ENCODE measurements at regions not wholly inside any gene's neighbourhood (a gene's known extent, or its start where the extent isn't known, plus 50 kb on each side); places are given as distances from the start of the nearest gene placed in this dataset.

GRCh38 chr15:29456255-29456654 is 186.6 kb upstream of the NSMCE3 start (continued):
- TF ChIP-seq, protein P1, sequence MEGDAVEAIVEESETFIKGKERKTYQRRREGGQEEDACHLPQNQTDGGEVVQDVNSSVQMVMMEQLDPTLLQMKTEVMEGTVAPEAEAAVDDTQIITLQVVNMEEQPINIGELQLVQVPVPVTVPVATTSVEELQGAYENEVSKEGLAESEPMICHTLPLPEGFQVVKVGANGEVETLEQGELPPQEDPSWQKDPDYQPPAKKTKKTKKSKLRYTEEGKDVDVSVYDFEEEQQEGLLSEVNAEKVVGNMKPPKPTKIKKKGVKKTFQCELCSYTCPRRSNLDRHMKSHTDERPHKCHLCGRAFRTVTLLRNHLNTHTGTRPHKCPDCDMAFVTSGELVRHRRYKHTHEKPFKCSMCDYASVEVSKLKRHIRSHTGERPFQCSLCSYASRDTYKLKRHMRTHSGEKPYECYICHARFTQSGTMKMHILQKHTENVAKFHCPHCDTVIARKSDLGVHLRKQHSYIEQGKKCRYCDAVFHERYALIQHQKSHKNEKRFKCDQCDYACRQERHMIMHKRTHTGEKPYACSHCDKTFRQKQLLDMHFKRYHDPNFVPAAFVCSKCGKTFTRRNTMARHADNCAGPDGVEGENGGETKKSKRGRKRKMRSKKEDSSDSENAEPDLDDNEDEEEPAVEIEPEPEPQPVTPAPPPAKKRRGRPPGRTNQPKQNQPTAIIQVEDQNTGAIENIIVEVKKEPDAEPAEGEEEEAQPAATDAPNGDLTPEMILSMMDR (IDR thresholded peaks at IDR 0.05; ENCODE audit: low read depth, low read length, missing input control), result no peak
- TF ChIP-seq JUND (IDR thresholded peaks at IDR 0.05), result no peak
- no peak for TF ChIP-seq TAF1 (conservative IDR thresholded peaks at IDR 0.05)
- TF ChIP-seq, protein P2, sequence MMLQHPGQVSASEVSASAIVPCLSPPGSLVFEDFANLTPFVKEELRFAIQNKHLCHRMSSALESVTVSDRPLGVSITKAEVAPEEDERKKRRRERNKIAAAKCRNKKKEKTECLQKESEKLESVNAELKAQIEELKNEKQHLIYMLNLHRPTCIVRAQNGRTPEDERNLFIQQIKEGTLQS (IDR thresholded peaks at IDR 0.05), result no peak

- no peak for TF ChIP-seq YY1 (IDR thresholded peaks at IDR 0.05)
- TF ChIP-seq, protein P3, sequence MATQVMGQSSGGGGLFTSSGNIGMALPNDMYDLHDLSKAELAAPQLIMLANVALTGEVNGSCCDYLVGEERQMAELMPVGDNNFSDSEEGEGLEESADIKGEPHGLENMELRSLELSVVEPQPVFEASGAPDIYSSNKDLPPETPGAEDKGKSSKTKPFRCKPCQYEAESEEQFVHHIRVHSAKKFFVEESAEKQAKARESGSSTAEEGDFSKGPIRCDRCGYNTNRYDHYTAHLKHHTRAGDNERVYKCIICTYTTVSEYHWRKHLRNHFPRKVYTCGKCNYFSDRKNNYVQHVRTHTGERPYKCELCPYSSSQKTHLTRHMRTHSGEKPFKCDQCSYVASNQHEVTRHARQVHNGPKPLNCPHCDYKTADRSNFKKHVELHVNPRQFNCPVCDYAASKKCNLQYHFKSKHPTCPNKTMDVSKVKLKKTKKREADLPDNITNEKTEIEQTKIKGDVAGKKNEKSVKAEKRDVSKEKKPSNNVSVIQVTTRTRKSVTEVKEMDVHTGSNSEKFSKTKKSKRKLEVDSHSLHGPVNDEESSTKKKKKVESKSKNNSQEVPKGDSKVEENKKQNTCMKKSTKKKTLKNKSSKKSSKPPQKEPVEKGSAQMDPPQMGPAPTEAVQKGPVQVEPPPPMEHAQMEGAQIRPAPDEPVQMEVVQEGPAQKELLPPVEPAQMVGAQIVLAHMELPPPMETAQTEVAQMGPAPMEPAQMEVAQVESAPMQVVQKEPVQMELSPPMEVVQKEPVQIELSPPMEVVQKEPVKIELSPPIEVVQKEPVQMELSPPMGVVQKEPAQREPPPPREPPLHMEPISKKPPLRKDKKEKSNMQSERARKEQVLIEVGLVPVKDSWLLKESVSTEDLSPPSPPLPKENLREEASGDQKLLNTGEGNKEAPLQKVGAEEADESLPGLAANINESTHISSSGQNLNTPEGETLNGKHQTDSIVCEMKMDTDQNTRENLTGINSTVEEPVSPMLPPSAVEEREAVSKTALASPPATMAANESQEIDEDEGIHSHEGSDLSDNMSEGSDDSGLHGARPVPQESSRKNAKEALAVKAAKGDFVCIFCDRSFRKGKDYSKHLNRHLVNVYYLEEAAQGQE (IDR thresholded peaks at IDR 0.05), result no peak
- TF ChIP-seq, protein P4, sequence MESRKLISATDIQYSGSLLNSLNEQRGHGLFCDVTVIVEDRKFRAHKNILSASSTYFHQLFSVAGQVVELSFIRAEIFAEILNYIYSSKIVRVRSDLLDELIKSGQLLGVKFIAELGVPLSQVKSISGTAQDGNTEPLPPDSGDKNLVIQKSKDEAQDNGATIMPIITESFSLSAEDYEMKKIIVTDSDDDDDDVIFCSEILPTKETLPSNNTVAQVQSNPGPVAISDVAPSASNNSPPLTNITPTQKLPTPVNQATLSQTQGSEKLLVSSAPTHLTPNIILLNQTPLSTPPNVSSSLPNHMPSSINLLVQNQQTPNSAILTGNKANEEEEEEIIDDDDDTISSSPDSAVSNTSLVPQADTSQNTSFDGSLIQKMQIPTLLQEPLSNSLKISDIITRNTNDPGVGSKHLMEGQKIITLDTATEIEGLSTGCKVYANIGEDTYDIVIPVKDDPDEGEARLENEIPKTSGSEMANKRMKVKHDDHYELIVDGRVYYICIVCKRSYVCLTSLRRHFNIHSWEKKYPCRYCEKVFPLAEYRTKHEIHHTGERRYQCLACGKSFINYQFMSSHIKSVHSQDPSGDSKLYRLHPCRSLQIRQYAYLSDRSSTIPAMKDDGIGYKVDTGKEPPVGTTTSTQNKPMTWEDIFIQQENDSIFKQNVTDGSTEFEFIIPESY (IDR thresholded peaks at IDR 0.05), result no peak
- TF ChIP-seq SP1 (IDR thresholded peaks at IDR 0.05), result no peak
- TF ChIP-seq HNF4G (IDR thresholded peaks at IDR 0.05), result no peak
- TF ChIP-seq, protein P2 (IDR thresholded peaks at IDR 0.05), result no peak
- no peak for TF ChIP-seq JUND (IDR thresholded peaks at IDR 0.05)
- TF ChIP-seq NR2F2 (IDR thresholded peaks at IDR 0.05), result no peak
- TF ChIP-seq EGR1 (IDR thresholded peaks at IDR 0.05; ENCODE audit: low read depth in 2 of 2), result no peak
- no peak for TF ChIP-seq FOXA2 (IDR thresholded peaks at IDR 0.05)
- no peak for TF ChIP-seq RXRA (IDR thresholded peaks at IDR 0.05)
- TF ChIP-seq, protein P1 (IDR thresholded peaks at IDR 0.05; ENCODE audit: low read depth, low read length, missing input control), result no peak
- no peak for TF ChIP-seq FOXA1 (IDR thresholded peaks at IDR 0.05)
- TF ChIP-seq RAD21 (IDR thresholded peaks at IDR 0.05), result no peak
- TF ChIP-seq TAF1 (conservative IDR thresholded peaks at IDR 0.05), result no peak
- no peak for TF ChIP-seq GABPA (IDR thresholded peaks at IDR 0.05 in 1 of 2, conservative IDR thresholded peaks at IDR 0.05 in 1 of 2)
- TF ChIP-seq HNF4A (conservative IDR thresholded peaks at IDR 0.05), result no peak
- TF ChIP-seq, protein P5, sequence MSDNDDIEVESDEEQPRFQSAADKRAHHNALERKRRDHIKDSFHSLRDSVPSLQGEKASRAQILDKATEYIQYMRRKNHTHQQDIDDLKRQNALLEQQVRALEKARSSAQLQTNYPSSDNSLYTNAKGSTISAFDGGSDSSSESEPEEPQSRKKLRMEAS (IDR thresholded peaks at IDR 0.05), result no peak
- Histone ChIP-seq H3K36me3 (ENCODE audit: control insufficient read depth in 4 of 4, insufficient read depth in 3 of 4, low read depth in 1 of 4, low read length in 3 of 4) (no peaks in the 10 kb centered on the region), H3K9ac (ENCODE audit: low read depth in 1 of 2, low read length in 2 of 2) (no peak overlapping the region), H3K27me3 (ENCODE audit: control insufficient read depth in 4 of 4, insufficient read depth in 4 of 4, low read length in 3 of 4) (no peaks in the 10 kb centered on the region), H3K27ac (ENCODE audit: low read depth in 1 of 2, low read length in 2 of 2) (no peak overlapping the region), H3K4me3 (ENCODE audit: low read depth in 1 of 3, low read length in 3 of 3) (no peak overlapping the region), H3K4me1 (ENCODE audit: control insufficient read depth in 4 of 4, insufficient read depth in 4 of 4, low read length in 3 of 4) (no peaks in the 10 kb centered on the region), H3K9me3 (ENCODE audit: control insufficient read depth in 4 of 4, low read length in 3 of 4) (no peaks in the 10 kb centered on the region)
- no peak for DNase-seq (ENCODE audit: low spot score)
- WGBS, result 93% methylated on average over 4 of the region's 4 CpGs
These were observed 185.9 kb upstream of the NSMCE3 start for GRCh38 chr15:29455530-29455929.

Data from liver (tissue), 8 donors.